A549 (cell line): ENCODE measurements at regions not wholly inside any gene's neighbourhood (a gene's known extent, or its start where the extent isn't known, plus 50 kb on each side); places are given as distances from the start of the nearest gene placed in this dataset.

Experiments used
- ATAC-seq, 2 experiments: fragments of 200-7000 bp in 1 of 2; fragments of >200 bp in 1 of 2; cut with Nextera tagmentation in 1 of 2; cut with Tn5 transposase in 1 of 2; 3 replicates each; pipeline versions ENCODE4 v1.8.0 to v1.9.1; 2018 to 2020; ENCODE audit warnings: mild to moderate bottlenecking in 1 of 2, moderate library complexity in 1 of 2
- CTCF ChIA-PET: fragments of 300-600 bp; sonication (Branson Sonifier 250); formaldehyde crosslinking; extraction: SDS; loops from one replicate; lab custom pipeline; 2021; ENCODE audit warnings: antibody characterized with exemption, inconsistent platforms; lab: Yijun Ruan, JAX
- POLR2A ChIA-PET: fragments of 350-600 bp; formaldehyde crosslinking; extraction: SDS; loops from one replicate; lab custom pipeline; 2021; ENCODE audit warnings: antibody characterized with exemption, inconsistent platforms; lab: Yijun Ruan, JAX
- DNase-seq, 2 experiments: peaks; one replicate each; pipeline versions ENCODE4 v3.0.0 to v3.0.0-alpha.2; 2011 to 2016; ENCODE audit warnings: low read depth in 1 of 2, low spot score in 1 of 2
- FAIRE-seq: peaks from 2 replicates; lab custom pipeline; 2011; peaks lifted over from hg19 to GRCh38; lab: Jason Lieb, UNC
- H3K27ac ChIP-seq, 2 experiments: fragments of >200 bp; sonication (Bioruptor Twin); formaldehyde crosslinking; 3 replicates each; pipeline ENCODE4 v1.5.1; 2016 to 2017
- H3K4me1 ChIP-seq: fragments of >200 bp; sonication (Bioruptor Twin); formaldehyde crosslinking; 3 replicates; pipeline ENCODE4 v1.6.1; 2016
- H3K4me2 ChIP-seq: fragments of >200 bp; sonication (Bioruptor Twin); formaldehyde crosslinking; 3 replicates; pipeline ENCODE4 v1.6.1; 2016
- H3K4me3 ChIP-seq: fragments of >200 bp; sonication (Bioruptor Twin); formaldehyde crosslinking; 3 replicates; pipeline ENCODE4 v1.5.1; 2016
- H3K9me3 ChIP-seq: fragments of >200 bp; sonication (Bioruptor Twin); formaldehyde crosslinking; 3 replicates; pipeline ENCODE4 v1.6.1; 2016
- CHD2 ChIP-seq: fragments of 150-350 bp; IDR thresholded peaks from 2 replicates; pipeline ENCODE4 v1.6.1; 2014; ENCODE audit warnings: low read length; ENCODE audit not compliant: partially characterized antibody
- EHF ChIP-seq: fragments of 250-450 bp; sonication (Bioruptor Pico); IDR thresholded peaks from 2 replicates; pipeline ENCODE4 v1.5.0; 2020; ENCODE audit warnings: mild to moderate bottlenecking
- EP300 ChIP-seq, 2 experiments: fragments of >200 bp; sonication (Bioruptor Twin); formaldehyde crosslinking; IDR thresholded peaks; 2 replicates in 1 of 2; 3 replicates in 1 of 2; pipeline ENCODE4 v1.6.1; 2016 to 2017
- FOSL2 ChIP-seq, 2 experiments: fragments of 450-650 bp in 1 of 2; fragments of >200 bp in 1 of 2; sonication (Bioruptor Twin) in 1 of 2; formaldehyde crosslinking; IDR thresholded peaks; 2 replicates each; pipeline versions ENCODE4 v1.5.0 to v1.6.1; 2016 to 2020; ENCODE audit warnings: mild to moderate bottlenecking in 1 of 2, moderate library complexity in 1 of 2
- FOXS1 ChIP-seq: fragments of 250-450 bp; sonication (Bioruptor Pico); IDR thresholded peaks from 2 replicates; pipeline ENCODE4 v1.5.0; 2020; ENCODE audit warnings: mild to moderate bottlenecking, moderate library complexity
- GATA3 ChIP-seq: IDR thresholded peaks from 2 replicates; pipeline ENCODE4 v1.6.1; 2012; ENCODE audit warnings: borderline replicate concordance
- HES2 ChIP-seq: fragments of >200 bp; sonication (Bioruptor Twin); formaldehyde crosslinking; IDR thresholded peaks from 2 replicates; pipeline ENCODE4 v1.6.1; 2016
- HEYL ChIP-seq: fragments of 250-450 bp; sonication (Bioruptor Pico); IDR thresholded peaks from 2 replicates; pipeline ENCODE4 v1.8.0; 2021; ENCODE audit warnings: mild to moderate bottlenecking, moderate library complexity
- HMGXB4 ChIP-seq: fragments of 250-450 bp; sonication (Bioruptor Pico); IDR thresholded peaks from 2 replicates; pipeline ENCODE4 v1.5.0; 2021; ENCODE audit warnings: mild to moderate bottlenecking, moderate library complexity, borderline replicate concordance
- HOXA7 ChIP-seq: fragments of 250-450 bp; sonication (Bioruptor Pico); IDR thresholded peaks from 2 replicates; pipeline ENCODE4 v1.5.0; 2020; ENCODE audit warnings: mild to moderate bottlenecking, moderate library complexity
- HOXB5 ChIP-seq: fragments of 250-450 bp; sonication (Bioruptor Pico); IDR thresholded peaks from 2 replicates; pipeline ENCODE4 v1.5.0; 2020; ENCODE audit warnings: mild to moderate bottlenecking, moderate library complexity
- JUNB ChIP-seq: fragments of >200 bp; sonication (Bioruptor Twin); formaldehyde crosslinking; IDR thresholded peaks from 2 replicates; pipeline ENCODE4 v1.6.1; 2016
- KDM1A ChIP-seq: fragments of 200-600 bp; sonication (generic); IDR thresholded peaks from 2 replicates; pipeline ENCODE4 v1.6.1; 2016; ENCODE audit warnings: low read depth, mild to moderate bottlenecking
- NPAS2 ChIP-seq: fragments of 250-450 bp; sonication (Bioruptor Pico); IDR thresholded peaks from 2 replicates; pipeline ENCODE4 v1.8.0; 2022; ENCODE audit warnings: mild to moderate bottlenecking, moderate library complexity, borderline replicate concordance
- NR3C1 ChIP-seq: fragments of >200 bp; sonication (Bioruptor Twin); formaldehyde crosslinking; IDR thresholded peaks from 3 replicates; pipeline ENCODE4 v1.6.1; 2017
- POLR2AphosphoS2 ChIP-seq: conservative IDR thresholded peaks from 2 replicates; pipeline ENCODE4 v1.6.1; 2012; ENCODE audit warnings: low read length, improper control_type of control experiment, inconsistent platforms
- RAD21 ChIP-seq, 2 experiments: fragments of >200 bp in 1 of 2; sonication (Bioruptor Twin) in 1 of 2; formaldehyde crosslinking in 1 of 2; IDR thresholded peaks in 1 of 2; conservative IDR thresholded peaks in 1 of 2; 2 replicates in 1 of 2; 3 replicates in 1 of 2; pipeline ENCODE4 v1.6.1; 2012 to 2018; ENCODE audit warnings: inconsistent platforms in 1 of 2
- RCOR1 ChIP-seq: fragments of 150-350 bp; IDR thresholded peaks from 2 replicates; pipeline ENCODE4 v1.6.1; 2014; ENCODE audit warnings: antibody characterized with exemption, low read length, low read depth
- RFX5 ChIP-seq: fragments of 450-650 bp; IDR thresholded peaks from 2 replicates; pipeline ENCODE4 v1.7.1; 2014; ENCODE audit warnings: antibody characterized with exemption, mild to moderate bottlenecking, moderate library complexity
- RNF2 ChIP-seq: fragments of 200-600 bp; sonication (generic); IDR thresholded peaks from 2 replicates; pipeline ENCODE4 v1.6.1; 2016; ENCODE audit warnings: low read depth, mild to moderate bottlenecking, antibody characterized with exemption, moderate library complexity, borderline replicate concordance
- TFCP2L1 ChIP-seq: fragments of 250-450 bp; sonication (Bioruptor Pico); IDR thresholded peaks from 2 replicates; pipeline ENCODE4 v1.5.0; 2021; ENCODE audit warnings: mild to moderate bottlenecking
- TP53 ChIP-seq: fragments of 250-450 bp; sonication (Bioruptor Pico); IDR thresholded peaks from 2 replicates; pipeline ENCODE4 v1.5.0; 2021; ENCODE audit warnings: mild to moderate bottlenecking, moderate library complexity
- USF2 ChIP-seq: fragments of 450-650 bp; IDR thresholded peaks from 2 replicates; pipeline ENCODE4 v1.6.1; 2014; ENCODE audit warnings: antibody characterized with exemption
- ZSCAN20 ChIP-seq: fragments of 250-450 bp; sonication (Bioruptor Pico); IDR thresholded peaks from 2 replicates; pipeline ENCODE4 v1.8.0; 2022; ENCODE audit warnings: mild to moderate bottlenecking, moderate library complexity
- WGBS: methylation state at CpG from one replicate; pipeline ENCODE4 v1.1.6; 2017; ENCODE audit errors: missing lambda C conversion rate; 5-methylcytosine and 5-hydroxymethylcytosine counted together
- TF ChIP-seq, protein P1 (sequence below): IDR thresholded peaks from 2 replicates; pipeline ENCODE4 v1.6.1; 2012
- TF ChIP-seq, protein P2 (sequence below): fragments of 150-350 bp; IDR thresholded peaks from 2 replicates; pipeline ENCODE4 v1.6.1; 2014; ENCODE audit warnings: low read depth, mild to moderate bottlenecking, low read length
- TF ChIP-seq, protein P3 (sequence below): fragments of >200 bp; sonication (Bioruptor Twin); formaldehyde crosslinking; IDR thresholded peaks from 3 replicates; pipeline ENCODE4 v1.6.1; 2016

GRCh38 chr1:209191262-209191634 lies 392.3 kb upstream of the CAMK1G start:
- WGBS, result 5% methylated on average over 1 of the region's 1 CpG

DNA sequence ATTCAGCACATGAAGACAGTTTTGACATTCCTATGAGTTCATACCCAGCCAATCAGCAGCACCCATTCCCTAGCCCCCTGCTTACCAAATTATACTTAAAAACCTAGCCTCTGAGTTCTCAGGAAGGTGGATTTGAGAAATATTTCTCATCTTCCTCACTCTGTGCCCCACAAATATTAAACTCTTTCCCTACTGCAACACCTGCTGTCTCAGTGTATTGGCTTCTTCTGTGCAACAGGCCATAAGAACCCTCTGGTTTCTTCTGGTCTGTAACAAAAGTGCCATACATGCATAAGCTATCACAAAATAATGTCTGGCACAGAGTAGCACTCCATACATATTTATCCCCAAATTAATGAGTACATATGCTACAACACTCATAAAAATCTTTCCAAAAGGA lies 387.4 kb upstream of the CAMK1G start:
- Histone ChIP-seq H3K4me3 (no peak overlapping the region), H3K27ac (no peak overlapping the region), H3K9me3 (peaks cover 20% of the 10 kb centered on the region), H3K4me2 (no peak overlapping the region), H3K4me1 (no peaks in the 10 kb centered on the region)
- no peak for FAIRE-seq
- ChIA-PET POLR2A (no interaction called here), CTCF (interaction anchor here (1.9 kb wide), 1 partner anchor 12 kb away, joined by 8 read pairs; no protein-coding TSS in a partner anchor)
- ATAC-seq, result no peak
- DNase-seq, result no peak
- TF ChIP-seq HMGXB4 (no peak), HEYL (no peak), RCOR1 (no peak), ZSCAN20 (CRISPR knock-in tag) (no peak), TFCP2L1 (CRISPR knock-in tag) (no peak), HOXA7 (CRISPR knock-in tag) (no peak), NR3C1 (no peak), TP53 (CRISPR knock-in tag) (no peak), EHF (CRISPR knock-in tag) (no peak), FOXS1 (CRISPR knock-in tag) (no peak), KDM1A (no peak), JUNB (no peak), CHD2 (no peak)
- TF ChIP-seq, protein P1, sequence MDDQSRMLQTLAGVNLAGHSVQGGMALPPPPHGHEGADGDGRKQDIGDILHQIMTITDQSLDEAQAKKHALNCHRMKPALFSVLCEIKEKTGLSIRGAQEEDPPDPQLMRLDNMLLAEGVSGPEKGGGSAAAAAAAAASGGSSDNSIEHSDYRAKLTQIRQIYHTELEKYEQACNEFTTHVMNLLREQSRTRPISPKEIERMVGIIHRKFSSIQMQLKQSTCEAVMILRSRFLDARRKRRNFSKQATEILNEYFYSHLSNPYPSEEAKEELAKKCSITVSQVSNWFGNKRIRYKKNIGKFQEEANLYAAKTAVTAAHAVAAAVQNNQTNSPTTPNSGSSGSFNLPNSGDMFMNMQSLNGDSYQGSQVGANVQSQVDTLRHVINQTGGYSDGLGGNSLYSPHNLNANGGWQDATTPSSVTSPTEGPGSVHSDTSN, result no peak

More at GRCh38 chr1:209191262-209191634, 392.3 kb upstream of the CAMK1G start:
- H3K9me3 ChIP-seq, result peaks cover 14% of the 10 kb centered on the region
- POLR2A ChIA-PET, result no interaction called here
- no peaks in the 10 kb centered on the region for H3K4me1 ChIP-seq
- no peak for ATAC-seq
- H3K4me2 ChIP-seq, result no peak overlapping the region
- DNase-seq, result no peak
- CTCF ChIA-PET, result interaction anchor here (0.7 to 2.3 kb wide), 4 partner anchors 12 to 537 kb away, joined by 3 to 8 read pairs (median 4); no protein-coding TSS in a partner anchor
- no peak for FAIRE-seq
- no peak overlapping the region for H3K27ac ChIP-seq
- no peak for TF ChIP-seq RNF2
- TF ChIP-seq EP300 (IDR thresholded peaks at IDR 0.05), result no peak
- no peak for TF ChIP-seq TP53 (CRISPR knock-in tag)
- TF ChIP-seq HES2, result no peak
- TF ChIP-seq POLR2AphosphoS2, result no peak
- TF ChIP-seq HOXB5 (CRISPR knock-in tag), result no peak
- no peak for TF ChIP-seq USF2
- no peak for TF ChIP-seq NPAS2 (CRISPR knock-in tag)
- TF ChIP-seq, protein P2, sequence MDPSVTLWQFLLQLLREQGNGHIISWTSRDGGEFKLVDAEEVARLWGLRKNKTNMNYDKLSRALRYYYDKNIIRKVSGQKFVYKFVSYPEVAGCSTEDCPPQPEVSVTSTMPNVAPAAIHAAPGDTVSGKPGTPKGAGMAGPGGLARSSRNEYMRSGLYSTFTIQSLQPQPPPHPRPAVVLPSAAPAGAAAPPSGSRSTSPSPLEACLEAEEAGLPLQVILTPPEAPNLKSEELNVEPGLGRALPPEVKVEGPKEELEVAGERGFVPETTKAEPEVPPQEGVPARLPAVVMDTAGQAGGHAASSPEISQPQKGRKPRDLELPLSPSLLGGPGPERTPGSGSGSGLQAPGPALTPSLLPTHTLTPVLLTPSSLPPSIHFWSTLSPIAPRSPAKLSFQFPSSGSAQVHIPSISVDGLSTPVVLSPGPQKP, result no peak
- no peak for TF ChIP-seq RAD21 (conservative IDR thresholded peaks at IDR 0.05 in 1 of 2, IDR thresholded peaks at IDR 0.05 in 1 of 2)
- TF ChIP-seq, protein P1, result no peak
- no peak for TF ChIP-seq FOSL2 (IDR thresholded peaks at IDR 0.05)
- TF ChIP-seq FOSL2 (CRISPR knock-in tag; IDR thresholded peaks at IDR 0.05), result no peak
- TF ChIP-seq, protein P3, sequence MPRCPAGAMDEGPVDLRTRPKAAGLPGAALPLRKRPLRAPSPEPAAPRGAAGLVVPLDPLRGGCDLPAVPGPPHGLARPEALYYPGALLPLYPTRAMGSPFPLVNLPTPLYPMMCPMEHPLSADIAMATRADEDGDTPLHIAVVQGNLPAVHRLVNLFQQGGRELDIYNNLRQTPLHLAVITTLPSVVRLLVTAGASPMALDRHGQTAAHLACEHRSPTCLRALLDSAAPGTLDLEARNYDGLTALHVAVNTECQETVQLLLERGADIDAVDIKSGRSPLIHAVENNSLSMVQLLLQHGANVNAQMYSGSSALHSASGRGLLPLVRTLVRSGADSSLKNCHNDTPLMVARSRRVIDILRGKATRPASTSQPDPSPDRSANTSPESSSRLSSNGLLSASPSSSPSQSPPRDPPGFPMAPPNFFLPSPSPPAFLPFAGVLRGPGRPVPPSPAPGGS, result no peak
- TF ChIP-seq RFX5, result no peak
- no peak for TF ChIP-seq GATA3
- no peak for TF ChIP-seq HMGXB4
- no peak overlapping the region for H3K4me3 ChIP-seq
